NB4 (cell line): ENCODE measurements at regions not wholly inside any gene's neighbourhood (a gene's known extent, or its start where the extent isn't known, plus 50 kb on each side); places are given as distances from the start of the nearest gene placed in this dataset.

Source experiments
- MYC ChIP-seq: IDR thresholded peaks from 2 replicates; pipeline ENCODE4 v1.6.1; 2011; ENCODE audit warnings: low read depth, low read length
- TF ChIP-seq, protein P1 (sequence below): IDR thresholded peaks from one replicate; pipeline ENCODE4 v1.5.1; 2012; ENCODE audit warnings: low read depth, low read length
- TF ChIP-seq, protein P2 (sequence below): IDR thresholded peaks from 2 replicates; pipeline ENCODE4 v1.6.1; 2011; ENCODE audit warnings: low read depth, low read length

DNA sequence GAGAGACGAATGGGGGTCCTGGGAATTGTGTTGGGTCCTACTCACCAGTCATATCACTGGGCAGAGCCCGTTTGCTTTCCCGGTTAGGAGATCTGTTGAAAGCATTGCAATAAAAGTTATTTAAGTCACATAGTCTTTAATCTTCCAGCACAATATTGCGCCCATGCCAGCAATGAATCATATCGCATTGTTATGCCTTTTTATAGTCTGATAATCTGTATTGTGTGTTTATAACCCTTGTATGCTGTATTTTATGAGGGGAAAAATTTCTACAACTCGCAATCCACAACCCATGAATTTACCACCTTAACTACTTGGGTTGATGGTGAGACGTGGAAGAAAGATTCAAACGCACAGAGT, 211.9 kb upstream of the SMIM21 start:
- TF ChIP-seq, protein P1, sequence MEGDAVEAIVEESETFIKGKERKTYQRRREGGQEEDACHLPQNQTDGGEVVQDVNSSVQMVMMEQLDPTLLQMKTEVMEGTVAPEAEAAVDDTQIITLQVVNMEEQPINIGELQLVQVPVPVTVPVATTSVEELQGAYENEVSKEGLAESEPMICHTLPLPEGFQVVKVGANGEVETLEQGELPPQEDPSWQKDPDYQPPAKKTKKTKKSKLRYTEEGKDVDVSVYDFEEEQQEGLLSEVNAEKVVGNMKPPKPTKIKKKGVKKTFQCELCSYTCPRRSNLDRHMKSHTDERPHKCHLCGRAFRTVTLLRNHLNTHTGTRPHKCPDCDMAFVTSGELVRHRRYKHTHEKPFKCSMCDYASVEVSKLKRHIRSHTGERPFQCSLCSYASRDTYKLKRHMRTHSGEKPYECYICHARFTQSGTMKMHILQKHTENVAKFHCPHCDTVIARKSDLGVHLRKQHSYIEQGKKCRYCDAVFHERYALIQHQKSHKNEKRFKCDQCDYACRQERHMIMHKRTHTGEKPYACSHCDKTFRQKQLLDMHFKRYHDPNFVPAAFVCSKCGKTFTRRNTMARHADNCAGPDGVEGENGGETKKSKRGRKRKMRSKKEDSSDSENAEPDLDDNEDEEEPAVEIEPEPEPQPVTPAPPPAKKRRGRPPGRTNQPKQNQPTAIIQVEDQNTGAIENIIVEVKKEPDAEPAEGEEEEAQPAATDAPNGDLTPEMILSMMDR = no peak
- no peak for TF ChIP-seq MYC
- TF ChIP-seq, protein P2, sequence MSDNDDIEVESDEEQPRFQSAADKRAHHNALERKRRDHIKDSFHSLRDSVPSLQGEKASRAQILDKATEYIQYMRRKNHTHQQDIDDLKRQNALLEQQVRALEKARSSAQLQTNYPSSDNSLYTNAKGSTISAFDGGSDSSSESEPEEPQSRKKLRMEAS = no peak
